Activated CD4-positive, alpha-beta T cell treated with anti-CD3 and anti-CD28 coated beads, Interleukin-2, amount 50 U/mL, for 24 hours (primary cell): ENCODE measurements at regions not wholly inside any gene's neighbourhood (a gene's known extent, or its start where the extent isn't known, plus 50 kb on each side); places are given as distances from the start of the nearest gene placed in this dataset.
"Not testable (repeated sequence)": the region's sequence is repeated elsewhere in the genome, so short reads cannot be mapped to it uniquely, and the experiment has no call there.

Experiments used
- DNase-seq, 2 donors: peaks; one replicate each; pipeline ENCODE4 v3.0.0-alpha.2; 2020; ENCODE audit warnings: low read depth in 1 of 2, low spot score in 1 of 2

- DNase-seq, result not testable (repeated sequence)
These were observed 144.6 kb upstream of the DUSP22 start for GRCh38 chr6:147651-148050.

GRCh38 chr6:148051-148984, 144.0 kb upstream of the DUSP22 start:
- DNase-seq, result peak; percentile 54 to 62

- not testable (repeated sequence) for DNase-seq
These were observed 142.1 kb upstream of the DUSP22 start for GRCh38 chr6:150147-150546.

GRCh38 chr6:152436-152835, 139.9 kb upstream of the DUSP22 start:
- not testable (repeated sequence) for DNase-seq

DNA sequence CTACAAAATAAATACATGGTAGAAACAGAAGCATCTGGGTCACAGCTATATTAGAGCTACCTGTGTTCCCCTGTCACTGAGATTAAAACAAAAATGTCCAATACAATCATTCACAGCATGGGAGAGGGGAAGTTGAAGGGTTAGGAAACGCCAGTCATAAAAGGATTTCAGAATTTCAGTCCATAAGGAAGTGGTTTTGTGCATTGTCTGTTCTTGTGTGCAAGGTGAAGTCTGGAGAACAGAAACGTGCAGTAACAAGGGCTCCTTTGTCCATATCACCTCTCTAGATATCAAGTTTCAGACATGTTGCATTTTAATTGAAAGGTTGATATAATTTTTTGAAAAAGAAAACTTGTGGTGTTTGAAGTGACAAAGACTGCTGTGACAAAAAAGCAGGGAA, 139.3 kb upstream of the DUSP22 start:
- DNase-seq, result not testable (repeated sequence)

GRCh38 chr6:153867-154266, 138.4 kb upstream of the DUSP22 start:
- not testable (repeated sequence) for DNase-seq

DNA sequence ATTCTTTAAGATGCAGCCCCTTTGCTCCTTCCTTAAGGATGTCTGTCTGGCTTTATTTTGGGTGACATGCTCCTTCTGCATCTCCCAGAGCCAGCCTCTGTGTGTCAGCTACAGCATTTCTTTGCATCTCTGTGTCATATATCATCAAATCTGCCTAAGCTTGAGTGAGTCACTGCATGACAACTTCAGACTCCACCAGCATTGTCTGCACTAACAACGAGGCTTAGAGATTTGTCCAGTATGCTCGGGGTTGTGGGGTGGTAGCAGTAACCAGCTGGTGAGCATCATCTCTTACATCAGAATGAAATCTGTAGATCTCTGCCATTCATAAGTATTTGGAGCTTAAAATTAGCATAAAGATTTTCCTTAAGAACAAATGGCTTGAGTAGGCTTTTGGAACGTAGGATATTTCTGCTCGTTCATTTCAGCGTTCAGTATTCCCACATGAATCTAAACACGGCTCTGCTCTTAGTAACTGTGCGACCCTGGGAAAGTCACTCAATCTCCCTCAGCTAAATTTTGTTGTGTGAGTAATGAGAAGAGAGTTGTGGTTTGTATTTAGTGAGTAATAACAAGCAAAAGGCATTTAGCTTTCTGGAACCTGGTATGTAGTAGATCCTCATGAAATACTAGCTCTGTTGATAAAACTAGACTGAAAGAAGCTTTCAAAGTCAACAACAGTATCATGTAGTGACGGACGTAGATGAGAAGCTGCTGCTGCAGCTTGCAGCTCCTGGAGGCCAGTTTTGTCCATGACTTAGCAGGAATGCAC, 137.8 kb upstream of the DUSP22 start:
- not testable (repeated sequence) for DNase-seq

DNA sequence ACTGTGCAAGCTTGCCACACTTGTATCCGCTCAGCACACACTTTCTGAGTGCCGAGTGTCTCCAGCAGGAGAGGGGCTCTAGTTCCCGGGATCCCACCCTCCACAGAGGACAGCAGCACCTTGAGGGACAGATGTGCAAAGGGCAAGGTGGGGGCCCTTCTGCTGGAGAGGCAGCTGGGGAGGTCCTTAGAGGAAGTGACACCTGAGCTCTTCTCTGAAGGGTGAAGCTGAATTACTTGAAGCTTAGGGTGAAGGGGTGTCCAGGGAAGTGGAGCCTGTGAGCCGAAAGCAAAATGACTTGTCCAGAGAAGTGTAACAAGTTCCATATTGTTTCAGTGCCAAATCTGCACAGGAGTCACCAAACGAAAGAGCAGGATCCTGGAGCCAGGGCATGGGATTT, 136.3 kb upstream of the DUSP22 start:
- DNase-seq, result no peak

GRCh38 chr6:156441-157140, 135.7 kb upstream of the DUSP22 start:
- not testable (repeated sequence) for DNase-seq

GRCh38 chr6:157176-157575, 135.1 kb upstream of the DUSP22 start:
- DNase-seq, result not testable (repeated sequence)

GRCh38 chr6:161657-162056, 130.6 kb upstream of the DUSP22 start:
- DNase-seq, result not testable (repeated sequence)

DNA sequence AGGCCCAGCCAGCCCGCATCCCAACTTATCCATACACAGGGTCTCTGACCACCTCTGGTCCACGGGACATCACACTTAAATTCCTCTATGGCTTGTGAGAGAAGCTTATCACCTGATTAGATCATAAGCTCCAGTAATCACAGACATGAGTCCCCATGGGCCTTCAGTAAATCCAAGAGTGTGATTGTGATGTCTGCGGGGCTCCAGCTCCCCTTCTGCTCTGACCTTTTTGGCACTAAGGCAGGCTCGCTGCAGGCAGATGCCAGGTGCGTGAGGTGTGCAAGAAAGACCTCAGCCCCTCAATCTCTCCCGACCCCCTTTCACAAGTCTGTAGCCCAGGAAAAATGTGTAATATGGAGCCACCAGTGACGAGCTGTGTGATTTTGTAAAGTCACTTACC, 127.6 kb upstream of the DUSP22 start:
- no peak for DNase-seq

GRCh38 chr6:165263-165662, 127.0 kb upstream of the DUSP22 start:
- no peak for DNase-seq

DNA sequence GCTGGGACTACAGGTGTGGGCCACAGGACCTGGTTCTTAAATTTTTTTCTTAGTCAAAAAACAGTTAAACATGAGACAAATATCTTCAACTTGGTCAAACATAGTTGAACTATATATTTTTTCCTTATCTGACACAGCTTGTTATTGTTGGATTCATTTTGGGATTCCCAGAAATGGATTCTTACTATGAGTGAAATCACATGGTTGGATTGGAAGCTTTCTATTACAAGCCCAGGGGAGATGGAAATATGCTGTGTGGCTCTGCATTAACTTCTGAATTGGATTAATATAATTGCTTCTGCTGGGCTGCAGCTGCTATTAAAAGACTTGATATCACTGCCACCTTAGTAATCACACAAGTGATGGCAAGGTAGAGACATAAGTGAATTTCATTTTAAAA, 126.4 kb upstream of the DUSP22 start:
- DNase-seq, result no peak

DNA sequence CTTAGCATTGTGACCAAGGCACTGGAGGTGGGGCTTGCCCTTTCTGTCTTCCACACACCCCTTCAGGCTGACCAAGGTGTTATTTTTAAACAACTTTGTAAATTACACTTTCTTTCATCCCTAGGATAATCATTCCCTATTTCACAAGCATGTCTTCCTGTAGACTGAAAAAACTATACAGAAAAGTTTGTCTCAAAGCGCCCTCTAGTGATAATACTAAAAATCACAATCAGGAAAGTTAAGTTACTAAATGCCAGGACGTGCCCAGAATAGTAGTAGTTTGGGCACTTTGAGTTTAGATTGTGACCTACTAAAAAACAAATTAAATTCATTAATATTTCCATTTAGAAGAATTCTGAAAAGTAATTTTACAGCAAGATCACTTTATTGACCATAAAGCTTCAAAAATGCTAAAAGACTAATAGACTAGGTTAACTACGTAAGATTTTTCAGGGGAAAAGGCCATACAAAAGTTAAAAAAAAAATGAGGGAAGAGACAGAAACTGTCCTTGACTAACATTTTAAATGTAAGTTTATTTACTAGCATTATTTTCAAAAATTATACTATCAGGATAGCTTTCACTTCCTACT, 123.3 kb upstream of the DUSP22 start:
- no peak for DNase-seq

- DNase-seq, result no peak
These were observed 118.3 kb upstream of the DUSP22 start for GRCh38 chr6:174036-174435.

GRCh38 chr6:175680-176079, 116.6 kb upstream of the DUSP22 start:
- no peak for DNase-seq

DNA sequence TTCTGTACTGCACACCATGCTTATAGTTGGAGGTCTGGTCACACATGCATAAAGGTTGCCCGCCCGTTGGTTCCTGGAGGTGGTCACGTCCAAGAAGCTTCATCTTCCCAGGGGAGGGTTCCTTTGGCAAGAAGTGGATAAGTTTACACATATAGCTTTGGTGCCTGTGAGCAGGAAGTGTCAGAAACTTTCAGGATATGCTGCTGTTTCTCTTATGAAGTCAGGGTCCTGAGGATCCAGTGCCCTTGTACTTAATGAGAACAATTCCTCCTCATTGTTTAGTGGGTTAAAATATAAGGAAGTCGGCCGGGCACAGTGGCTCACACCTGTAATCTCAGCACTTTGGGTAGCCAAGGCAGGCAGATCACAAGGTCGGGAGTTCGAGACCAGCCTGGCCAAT, 115.5 kb upstream of the DUSP22 start:
- DNase-seq, result no peak

- DNase-seq, result no peak
These were observed 114.2 kb upstream of the DUSP22 start for GRCh38 chr6:178119-178518.

GRCh38 chr6:178929-179328, 113.4 kb upstream of the DUSP22 start:
- DNase-seq, result not testable (repeated sequence)

DNA sequence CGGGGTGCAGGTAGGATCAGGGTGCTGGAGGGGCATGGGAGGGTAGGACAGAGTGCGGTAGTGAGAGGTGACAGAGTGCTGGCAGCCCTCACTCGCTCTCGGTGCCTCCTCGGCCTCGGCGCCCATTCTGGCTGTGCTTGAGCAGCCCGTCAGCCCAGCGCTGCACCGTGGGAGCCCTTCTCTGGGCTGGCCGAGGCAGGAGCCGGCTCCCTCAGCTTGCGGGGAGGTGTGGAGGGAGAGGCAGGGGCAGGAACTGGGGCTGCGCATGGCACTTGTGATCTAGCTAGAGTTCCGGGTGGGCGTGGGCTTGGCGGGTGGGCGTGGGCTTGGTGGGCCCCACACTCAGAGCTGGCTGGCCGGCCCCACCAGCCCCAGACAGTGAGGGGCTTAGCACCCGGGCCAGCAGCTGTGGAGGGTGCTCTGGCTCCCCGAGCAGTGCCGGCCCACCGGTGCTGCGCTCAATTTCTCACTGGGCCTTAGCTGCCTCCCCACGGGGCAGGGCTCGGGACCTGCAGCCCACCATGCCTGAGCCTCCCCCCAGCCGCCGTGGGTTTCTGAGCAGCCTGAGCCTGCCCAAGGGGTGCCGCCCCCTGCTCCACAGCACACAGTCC, 112.8 kb upstream of the DUSP22 start:
- no peak for DNase-seq
